Vagina (tissue), 2 donors: ENCODE measurements at regions not wholly inside any gene's neighbourhood (a gene's known extent, or its start where the extent isn't known, plus 50 kb on each side); places are given as distances from the start of the nearest gene placed in this dataset.

Experiments
- DNase-seq, 2 donors: peaks; one replicate each; pipeline ENCODE4 v3.0.0-alpha.2; 2017; ENCODE audit errors: extremely low spot score in 2 of 2
- H3K27ac ChIP-seq: fragments of 200-600 bp; sonication (generic); one replicate; pipeline ENCODE4 v1.5.1; 2019
- H3K27me3 ChIP-seq: fragments of 200-600 bp; sonication (generic); one replicate; pipeline ENCODE4 v1.5.1; 2019
- H3K36me3 ChIP-seq, 2 donors: fragments of 200-600 bp; sonication (generic); one replicate each; pipeline ENCODE4 v1.5.1; 2017 to 2019
- H3K4me1 ChIP-seq: fragments of 200-600 bp; sonication (generic); one replicate; pipeline ENCODE4 v1.5.1; 2019
- H3K4me3 ChIP-seq, 2 donors: fragments of 200-600 bp; sonication (generic); 1 replicate in 1 of 2; 2 replicates in 1 of 2; pipeline ENCODE4 v1.5.1; 2016 to 2019
- H3K9me3 ChIP-seq: fragments of 200-600 bp; sonication (generic); one replicate; pipeline ENCODE4 v1.5.1; 2019
- CTCF ChIP-seq, 3 experiments: fragments of 450-650 bp in 2 of 3; fragments of 200-600 bp in 1 of 3; sonication (generic) in 1 of 3; IDR thresholded peaks; one replicate each; pipeline ENCODE4 v1.5.1; 2017 to 2019; ENCODE audit warnings: antibody characterized with exemption in 3 of 3, mild to moderate bottlenecking in 2 of 3, moderate library complexity in 2 of 3
- POLR2A ChIP-seq, 2 donors: fragments of 450-650 bp; IDR thresholded peaks; one replicate each; pipeline ENCODE4 v1.6.1; 2017; ENCODE audit warnings: antibody characterized with exemption in 2 of 2, mild to moderate bottlenecking in 2 of 2, moderate library complexity in 2 of 2
- POLR2AphosphoS5 ChIP-seq, 2 donors: sonication (generic); formaldehyde crosslinking; IDR thresholded peaks; one replicate each; pipeline ENCODE4 v1.9.0; 2017; ENCODE audit warnings: antibody characterized with exemption in 2 of 2, mild to moderate bottlenecking in 2 of 2, low read depth in 1 of 2; ENCODE audit not compliant: insufficient read depth in 1 of 2
- intact Hi-C: fragments of 100-400 bp; cut with DNase I; formaldehyde crosslinking; loops from one replicate; pipeline ENCODE4 v1.15.1; 2023

GRCh38 chr9:2495221-2496005, 126.2 kb upstream of the VLDLR start:
- no peak for DNase-seq
- no peaks in the 10 kb centered on the region for H3K9me3 ChIP-seq
- intact Hi-C loops, result no loop called here
- H3K27ac ChIP-seq, result no peak overlapping the region
- no peak overlapping the region for H3K4me3 ChIP-seq
- H3K4me1 ChIP-seq, result no peaks in the 10 kb centered on the region
- no peaks in the 10 kb centered on the region for H3K36me3 ChIP-seq
- no peaks in the 10 kb centered on the region for H3K27me3 ChIP-seq
- TF ChIP-seq POLR2AphosphoS5 (IDR thresholded peaks at IDR 0.05; ENCODE audit: insufficient read depth in 1 of 2, low read depth in 1 of 2), result no peak
- TF ChIP-seq POLR2A (IDR thresholded peaks at IDR 0.05), result no peak
- TF ChIP-seq CTCF (IDR thresholded peaks at IDR 0.05), result no peak

GRCh38 chr9:2496169-2496568, 125.4 kb upstream of the VLDLR start:
- Histone ChIP-seq H3K4me1 (no peaks in the 10 kb centered on the region), H3K4me3 (no peak overlapping the region), H3K27ac (no peak overlapping the region), H3K9me3 (no peaks in the 10 kb centered on the region), H3K27me3 (no peaks in the 10 kb centered on the region), H3K36me3 (no peaks in the 10 kb centered on the region)
- TF ChIP-seq POLR2AphosphoS5 (IDR thresholded peaks at IDR 0.05; ENCODE audit: insufficient read depth in 1 of 2, low read depth in 1 of 2) (no peak), POLR2A (IDR thresholded peaks at IDR 0.05) (no peak), CTCF (IDR thresholded peaks at IDR 0.05) (no peak)
- no peak for DNase-seq
- intact Hi-C loops, result no loop called here

GRCh38 chr9:2496934-2497333, 124.7 kb upstream of the VLDLR start:
- DNase-seq, result no peak
- intact Hi-C loops, result no loop called here
- H3K4me3 ChIP-seq, result no peak overlapping the region
- no peaks in the 10 kb centered on the region for H3K36me3 ChIP-seq
- H3K27me3 ChIP-seq, result no peaks in the 10 kb centered on the region
- TF ChIP-seq CTCF (IDR thresholded peaks at IDR 0.05), result no peak
- no peak for TF ChIP-seq POLR2AphosphoS5 (IDR thresholded peaks at IDR 0.05; ENCODE audit: insufficient read depth in 1 of 2, low read depth in 1 of 2)
- no peaks in the 10 kb centered on the region for H3K9me3 ChIP-seq
- no peaks in the 10 kb centered on the region for H3K4me1 ChIP-seq
- H3K27ac ChIP-seq, result no peak overlapping the region

GRCh38 chr9:2497666-2498400, 123.8 kb upstream of the VLDLR start:
- H3K4me1 ChIP-seq, result no peaks in the 10 kb centered on the region
- no peak for DNase-seq
- no peaks in the 10 kb centered on the region for H3K36me3 ChIP-seq
- intact Hi-C loops, result no loop called here
- H3K27ac ChIP-seq, result no peak overlapping the region
- no peak overlapping the region for H3K4me3 ChIP-seq
- H3K9me3 ChIP-seq, result no peaks in the 10 kb centered on the region
- H3K27me3 ChIP-seq, result no peaks in the 10 kb centered on the region
- no peak for TF ChIP-seq POLR2A (IDR thresholded peaks at IDR 0.05)
- no peak for TF ChIP-seq CTCF (IDR thresholded peaks at IDR 0.05)
- no peak for TF ChIP-seq POLR2AphosphoS5 (IDR thresholded peaks at IDR 0.05; ENCODE audit: insufficient read depth in 1 of 2, low read depth in 1 of 2)

GRCh38 chr9:2502210-2502609, 119.4 kb upstream of the VLDLR start:
- Histone ChIP-seq H3K4me3 (no peak overlapping the region), H3K36me3 (no peaks in the 10 kb centered on the region), H3K9me3 (no peaks in the 10 kb centered on the region), H3K4me1 (no peaks in the 10 kb centered on the region), H3K27me3 (no peaks in the 10 kb centered on the region), H3K27ac (no peak overlapping the region)
- intact Hi-C loops, result no loop called here
- no peak for TF ChIP-seq CTCF (IDR thresholded peaks at IDR 0.05)
- TF ChIP-seq POLR2A (IDR thresholded peaks at IDR 0.05), result no peak
- no peak for TF ChIP-seq POLR2AphosphoS5 (IDR thresholded peaks at IDR 0.05; ENCODE audit: insufficient read depth in 1 of 2, low read depth in 1 of 2)
- no peak for DNase-seq
